NCI-H1436 (cell line): ENCODE measurements at regions not wholly inside any gene's neighbourhood (a gene's known extent, or its start where the extent isn't known, plus 50 kb on each side); places are given as distances from the start of the nearest gene placed in this dataset.

Experiments
- DNase-seq: peaks from one replicate; lab custom pipeline; 2025; lab: John Stamatoyannopoulos, UW

DNA sequence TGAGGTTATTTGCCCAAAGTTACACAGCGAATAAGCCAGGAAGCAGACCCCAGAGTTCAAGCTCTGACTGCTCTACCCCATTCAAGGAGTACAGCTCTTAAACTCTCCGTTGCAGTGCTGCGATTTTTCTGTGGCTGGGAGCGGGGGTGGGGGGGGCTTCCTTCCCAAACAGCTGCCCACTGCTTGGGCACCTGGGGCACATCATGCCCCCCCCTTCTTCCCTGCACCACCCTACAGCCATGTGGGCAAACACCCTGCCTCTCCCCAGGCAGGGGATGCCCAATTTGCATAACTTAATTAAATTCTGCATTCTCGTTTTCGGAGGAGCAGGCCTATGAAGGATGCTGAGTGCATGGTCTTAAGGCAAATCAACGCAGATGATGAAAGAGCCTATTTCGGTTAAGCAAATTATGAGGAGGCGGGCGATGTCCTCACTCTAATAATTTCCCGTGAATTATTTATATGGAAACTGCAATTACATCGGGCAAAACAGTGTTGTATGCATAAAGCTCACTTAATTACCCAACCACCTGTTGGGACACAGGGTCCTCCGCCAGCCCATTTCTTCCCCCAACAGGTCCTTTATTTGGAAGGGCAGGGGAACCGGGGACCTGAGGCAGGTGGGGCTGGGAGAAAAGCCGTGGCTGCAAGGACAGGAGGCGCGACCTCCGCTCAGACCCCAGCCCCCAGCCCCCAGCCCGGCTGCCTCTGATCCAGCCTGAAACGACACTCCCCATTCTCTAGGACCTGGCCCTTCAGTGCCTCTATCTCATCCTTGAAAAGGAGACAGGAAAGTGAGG is 610.5 kb downstream of the BUD13 start:
- DNase-seq: peak; percentile 50

DNA sequence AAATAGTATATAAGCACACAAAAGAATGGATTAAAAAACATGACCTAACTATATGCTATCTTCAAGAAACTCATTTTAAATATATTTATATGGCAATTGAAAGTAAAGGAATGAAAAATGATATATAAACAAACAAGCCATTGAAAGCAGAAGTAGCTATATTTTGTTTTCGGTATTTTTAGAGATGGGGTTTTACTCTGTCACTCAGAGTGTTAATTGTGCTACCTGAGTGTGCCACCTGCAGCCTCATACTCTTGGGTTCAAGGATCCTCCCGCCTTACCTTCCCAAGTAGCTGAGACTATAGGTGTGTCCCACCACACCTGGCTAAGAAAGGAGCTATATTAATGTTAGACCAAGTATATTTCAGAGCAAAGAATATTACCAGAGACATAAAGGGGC is 624.1 kb downstream of the BUD13 start:
- DNase-seq: no peak

GRCh38 chr11:116148056-116148455 is 624.7 kb downstream of the BUD13 start:
- no peak for DNase-seq

- no peak for DNase-seq
These were observed 627.5 kb downstream of the BUD13 start for GRCh38 chr11:116145187-116145865.

DNA sequence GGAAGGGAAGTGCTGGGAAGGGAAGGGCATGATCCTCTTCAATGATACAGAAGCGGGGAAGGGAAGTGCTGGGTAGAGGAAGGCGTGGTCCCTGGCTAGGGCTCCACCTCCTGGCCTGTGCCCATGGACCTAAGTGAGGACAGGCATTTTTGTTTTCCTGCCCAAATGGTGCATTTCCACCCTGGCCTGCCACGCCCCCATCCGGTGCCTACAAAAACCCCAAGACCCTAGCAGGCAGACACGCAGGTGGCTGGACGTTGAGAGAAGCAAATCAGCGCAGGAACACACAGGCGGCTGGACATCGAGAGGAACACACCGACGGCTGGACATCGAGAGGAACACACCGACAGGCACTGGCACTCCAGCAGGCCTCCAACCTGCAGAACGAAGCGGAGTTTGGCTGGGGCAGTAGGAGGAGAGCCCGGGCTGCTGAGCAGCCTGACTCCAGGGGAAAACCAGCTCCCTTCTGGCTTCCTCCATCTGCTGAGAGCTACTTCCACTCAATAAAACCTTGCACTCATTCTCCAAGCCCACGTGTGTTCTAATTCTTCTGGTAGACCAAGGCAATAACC is 628.3 kb downstream of the BUD13 start:
- DNase-seq: no peak

DNA sequence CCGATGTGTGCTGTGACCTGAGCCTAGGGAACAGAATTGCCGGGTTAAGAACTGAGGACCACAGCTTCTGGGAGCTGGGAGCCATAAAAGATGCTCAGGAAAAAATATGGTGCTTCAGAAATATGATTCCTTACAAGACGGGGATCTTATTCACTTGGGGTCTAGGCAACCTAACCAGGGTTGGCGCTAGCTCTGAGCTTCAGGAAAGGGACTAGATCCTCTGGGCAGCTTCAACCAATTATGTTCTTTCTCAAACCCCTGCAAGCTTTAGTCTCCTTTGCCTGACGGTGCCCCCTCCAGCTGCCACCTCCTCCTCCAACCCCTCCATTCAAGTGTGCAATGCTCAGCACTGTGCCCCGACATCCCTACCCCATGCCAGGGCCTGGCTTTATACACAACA is 634.1 kb upstream of the CADM1 start:
- no peak for DNase-seq

DNA sequence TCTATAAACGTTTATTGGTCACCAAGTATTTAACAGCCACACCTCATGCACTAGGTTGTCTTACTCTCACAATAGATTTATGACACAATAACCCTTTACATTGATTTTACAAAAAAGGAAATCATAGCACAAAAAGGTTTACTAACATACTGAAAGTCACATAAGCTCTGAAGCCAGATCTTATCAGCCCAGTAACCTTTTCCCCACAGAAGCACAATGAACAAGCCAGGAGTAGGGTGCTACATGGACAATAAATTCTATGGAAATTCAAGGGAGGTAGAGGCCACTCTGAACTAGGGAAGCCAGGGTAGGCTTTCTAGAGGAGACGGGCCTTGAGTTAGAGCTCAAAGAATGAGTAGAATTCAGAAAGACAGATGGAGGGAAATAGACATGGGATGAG is 633.5 kb upstream of the CADM1 start:
- DNase-seq: no peak

DNA sequence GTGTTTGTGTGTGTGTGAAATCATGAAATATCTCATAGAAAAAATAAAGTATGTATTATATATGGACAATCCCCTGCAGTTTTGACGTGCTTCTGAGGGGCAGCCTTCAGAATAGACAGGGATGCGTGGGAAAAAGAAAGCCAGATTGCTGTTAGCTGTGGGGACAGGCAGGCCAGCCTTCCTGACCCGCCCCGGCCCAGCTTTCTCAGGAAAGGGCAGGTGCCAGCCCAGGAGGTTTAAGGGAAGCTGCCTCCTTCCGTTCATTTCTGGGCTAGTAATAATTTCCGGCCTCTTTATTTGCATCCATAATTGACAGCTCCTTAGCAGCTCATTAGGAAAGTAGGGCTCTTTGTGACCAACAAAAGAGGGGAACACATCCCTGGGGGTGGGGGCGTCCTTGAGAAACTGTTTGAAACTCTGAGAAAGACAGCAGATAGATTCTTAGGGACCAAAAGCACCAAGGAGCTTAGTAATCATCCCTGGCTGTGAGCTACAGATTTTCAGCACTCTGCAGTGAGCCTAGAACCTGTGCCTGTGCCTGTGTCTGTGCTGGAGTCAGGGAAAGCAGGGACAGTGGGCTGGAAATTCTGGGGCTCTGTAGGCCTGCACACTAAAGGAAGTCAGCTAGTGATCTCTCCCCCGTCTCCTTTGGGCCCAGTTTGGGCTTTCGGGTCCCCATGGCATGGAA is 632.9 kb upstream of the CADM1 start:
- DNase-seq: peak; percentile 54

DNA sequence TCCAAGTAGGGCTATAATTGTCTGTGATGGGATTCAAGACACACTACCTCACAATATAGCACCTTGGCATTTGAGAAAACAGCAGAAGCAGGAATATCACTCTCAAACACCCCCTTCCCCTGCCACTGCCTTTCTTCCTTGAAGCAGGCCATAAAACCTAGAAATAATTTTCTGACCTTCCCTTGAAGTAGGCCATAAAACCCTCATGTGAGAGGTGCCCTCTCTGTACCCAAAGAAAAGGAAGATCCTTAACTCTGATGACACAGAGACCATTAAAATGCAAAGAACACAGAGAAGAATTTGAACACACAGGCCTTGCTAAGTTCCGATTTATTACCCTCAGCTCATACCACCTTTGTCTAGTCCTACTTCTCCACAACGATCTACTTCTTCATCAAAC is 631.7 kb upstream of the CADM1 start:
- DNase-seq: no peak

DNA sequence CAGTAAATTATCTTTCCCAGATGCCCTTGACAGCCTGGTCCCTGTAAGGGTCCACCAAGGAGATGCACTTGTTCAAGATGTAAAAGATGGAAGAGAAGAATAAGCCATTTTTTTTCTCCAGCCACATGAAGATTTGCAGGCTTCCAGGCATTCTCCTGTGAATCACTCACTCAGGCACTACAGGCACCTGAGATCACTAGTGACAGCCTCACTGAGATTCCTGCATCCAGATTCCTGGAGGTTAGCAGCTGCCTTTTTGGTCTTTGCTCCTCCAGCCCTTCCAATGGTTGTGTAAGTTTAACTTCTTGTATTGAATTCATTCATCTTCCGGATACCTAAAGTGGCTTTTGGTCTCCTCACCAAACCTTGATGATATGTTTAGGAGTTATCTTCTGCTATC is 630.2 kb upstream of the CADM1 start:
- no peak for DNase-seq

DNA sequence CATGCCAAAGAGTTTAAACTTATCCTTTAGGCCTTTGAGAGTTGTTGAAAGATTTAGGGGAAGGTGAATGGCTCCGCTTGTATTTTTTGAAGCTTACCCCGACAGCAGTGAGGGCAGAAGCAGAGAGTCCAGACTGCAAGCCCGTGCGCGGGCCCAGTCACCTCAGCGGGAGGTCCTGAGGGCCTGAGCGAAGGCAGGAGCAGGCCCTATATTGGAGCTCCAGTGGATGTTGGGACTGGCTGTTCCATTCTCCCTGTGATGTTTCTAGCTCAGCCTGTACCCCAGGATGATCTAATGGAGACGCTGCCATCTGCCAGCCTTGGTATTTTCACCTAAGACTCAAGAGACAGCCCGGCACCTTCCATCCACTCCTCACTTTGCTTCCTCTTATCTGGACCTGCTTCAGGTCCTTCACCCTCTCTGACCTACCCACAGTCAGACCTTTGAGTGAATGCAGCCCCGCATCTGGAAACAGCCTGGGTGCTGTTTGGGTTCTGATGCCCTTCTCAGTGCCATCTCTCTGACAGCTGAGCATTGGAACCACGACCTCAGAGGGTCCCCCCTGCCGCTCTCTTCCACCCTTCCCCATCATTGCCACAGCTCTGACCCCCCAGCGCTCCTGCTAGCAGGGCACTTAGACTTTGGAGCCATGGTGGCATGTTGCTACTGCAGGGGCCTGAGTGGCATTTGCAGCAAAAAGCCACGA is 628.2 kb upstream of the CADM1 start:
- no peak for DNase-seq

DNA sequence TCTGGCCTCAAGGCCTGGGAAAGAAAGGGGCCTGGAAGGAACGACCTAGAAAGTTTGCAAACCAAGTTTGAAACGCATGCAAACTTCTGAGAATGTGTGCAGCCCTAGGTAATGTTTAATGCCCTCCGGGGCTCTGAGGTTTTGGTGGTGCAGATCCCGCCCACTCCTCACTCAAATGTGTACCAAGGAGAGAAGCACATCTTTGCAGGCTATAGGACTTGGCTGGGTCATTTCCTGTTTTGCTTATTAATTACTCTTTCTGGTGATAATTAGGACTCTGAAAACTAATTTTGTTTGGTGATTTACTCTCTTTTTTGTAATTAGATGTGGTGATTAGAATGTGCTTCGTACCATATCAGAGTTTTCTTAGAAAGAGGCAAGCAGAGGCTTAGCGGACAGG is 625.9 kb upstream of the CADM1 start:
- DNase-seq: no peak

GRCh38 chr11:116129456-116129855 is 625.2 kb upstream of the CADM1 start:
- no peak for DNase-seq

GRCh38 chr11:116126562-116126961 is 622.3 kb upstream of the CADM1 start:
- no peak for DNase-seq

- no peak for DNase-seq
These were observed 620.9 kb upstream of the CADM1 start for GRCh38 chr11:116124922-116125714.

DNA sequence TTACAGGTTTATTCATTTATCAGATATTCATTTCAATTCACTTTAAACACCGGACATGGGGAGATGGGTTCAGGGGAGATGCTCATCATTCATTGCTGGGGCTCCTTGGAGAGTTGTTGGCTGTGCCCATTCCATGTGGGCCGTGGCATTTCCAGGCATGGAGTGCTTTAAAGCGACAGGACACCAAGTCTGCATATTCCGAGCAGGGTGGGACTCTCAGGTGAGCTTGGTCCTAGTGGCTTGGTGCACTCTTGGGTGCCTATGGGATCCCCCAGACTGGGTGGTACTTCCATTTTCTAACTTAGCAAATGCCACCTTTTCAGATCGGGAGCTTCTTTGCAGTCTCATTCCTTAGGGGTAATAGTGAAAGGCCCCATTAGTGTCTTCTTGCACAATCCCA is 619.5 kb upstream of the CADM1 start:
- no peak for DNase-seq

DNA sequence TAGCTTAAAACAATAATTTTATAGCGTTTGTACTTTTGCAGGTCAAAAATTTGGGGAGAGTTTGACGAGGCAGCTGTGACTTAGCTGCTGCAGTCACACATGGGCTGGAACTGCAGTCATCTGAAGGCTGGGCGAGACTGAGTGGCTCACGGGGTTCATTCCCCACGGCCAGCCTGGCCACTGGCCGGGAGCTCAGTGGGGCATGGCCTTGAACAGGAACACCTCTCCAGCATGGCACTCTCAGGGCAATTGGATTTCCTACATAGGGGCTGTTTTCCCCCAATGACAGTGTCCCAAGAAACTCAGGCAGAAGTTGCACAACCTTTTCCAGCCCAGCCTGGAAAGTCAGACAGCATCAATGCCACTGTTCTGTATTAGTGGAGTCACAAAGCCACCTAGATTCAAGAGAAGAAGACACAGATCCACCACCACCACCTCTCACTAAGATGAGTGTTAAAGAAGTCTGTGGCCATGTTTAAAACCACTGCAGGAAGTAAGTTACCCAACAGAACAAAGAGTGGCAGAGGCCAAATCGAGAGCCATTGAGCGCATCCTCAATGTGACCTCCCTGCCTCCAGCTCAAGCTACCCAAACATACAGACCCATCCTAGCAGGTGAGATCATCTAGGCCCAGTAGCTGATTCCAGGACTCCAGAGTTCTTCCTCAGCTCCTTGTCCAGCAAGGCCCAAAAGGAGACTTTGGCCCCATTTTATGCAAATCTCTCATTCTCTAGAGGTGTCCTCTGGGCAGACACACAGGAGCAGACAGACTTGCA is 618.7 kb upstream of the CADM1 start:
- DNase-seq: no peak

GRCh38 chr11:116119158-116119557 is 614.9 kb upstream of the CADM1 start:
- no peak for DNase-seq

DNA sequence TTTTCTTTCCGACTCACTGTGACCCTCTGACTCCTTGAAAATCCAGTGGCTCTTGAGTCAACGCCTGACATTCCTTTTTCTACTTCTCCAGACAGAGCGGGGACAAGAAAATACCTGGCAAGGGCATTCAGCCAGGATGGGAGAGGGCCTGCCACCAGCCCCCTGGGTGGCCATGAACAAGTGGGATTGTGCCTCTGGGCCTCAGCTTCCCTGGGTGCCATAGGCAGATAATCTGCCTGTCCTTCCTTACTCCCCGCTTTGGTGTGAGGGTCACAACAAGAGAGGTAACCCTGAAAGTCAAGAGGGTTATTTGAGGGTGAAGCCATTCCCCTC is 613.9 kb upstream of the CADM1 start:
- no peak for DNase-seq

DNA sequence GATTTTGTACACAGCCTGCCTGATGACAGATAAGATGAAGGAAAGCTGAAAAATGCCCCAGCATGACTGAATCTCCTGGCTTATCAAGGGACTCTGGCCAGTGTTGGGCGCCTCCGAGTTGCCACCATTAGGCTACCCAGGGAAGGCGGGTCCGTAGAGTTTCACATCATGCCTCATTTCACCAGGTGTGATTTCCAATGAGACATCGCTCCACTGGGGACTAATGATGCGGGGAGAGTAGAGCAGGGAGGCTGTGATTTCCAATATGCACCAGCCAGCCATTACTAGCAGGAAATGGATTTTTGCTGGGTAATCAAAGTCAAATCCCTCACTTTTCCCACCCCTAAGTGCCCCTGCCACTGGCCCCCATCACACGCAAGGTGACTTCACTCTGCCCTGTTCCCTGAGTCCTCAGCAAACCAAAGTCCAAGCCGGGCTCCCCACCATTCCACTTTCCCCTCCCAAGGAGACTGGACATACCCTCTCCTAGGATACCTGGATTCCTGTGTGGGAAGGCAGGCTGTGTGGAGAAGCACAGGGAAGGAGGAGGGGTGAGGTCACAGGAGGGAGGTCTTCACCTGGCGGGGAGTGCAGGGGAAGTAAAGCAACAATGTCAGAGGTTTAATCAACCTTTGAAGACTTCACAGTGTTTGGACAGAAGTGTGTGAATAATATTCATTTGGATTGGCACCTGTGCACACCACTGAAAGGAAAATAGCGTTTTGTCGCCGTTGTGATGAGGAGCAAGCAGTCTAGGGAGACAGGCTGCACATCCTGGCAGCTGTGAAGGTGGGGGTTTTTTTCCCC is 613.3 kb upstream of the CADM1 start:
- no peak for DNase-seq
